GM21825 (cell line): ENCODE measurements at regions not wholly inside any gene's neighbourhood (a gene's known extent, or its start where the extent isn't known, plus 50 kb on each side); places are given as distances from the start of the nearest gene placed in this dataset.

Experiments used
- ATAC-seq: cut with Tn5 transposase; IDR thresholded peaks from one replicate; pipeline ENCODE4 v1.9.1; 2021; ENCODE audit warnings: mild to moderate bottlenecking, moderate library complexity; ENCODE audit not compliant: unreplicated experiment

- no peak for ATAC-seq
Observed at GRCh38 chr2:133666621-133667020, 98.4 kb upstream of the NCKAP5 start.

- no peak for ATAC-seq
Observed at GRCh38 chr2:133667085-133667484, 98.8 kb upstream of the NCKAP5 start.

GRCh38 chr2:133667968-133668367 lies 99.7 kb upstream of the NCKAP5 start:
- ATAC-seq: no peak

GRCh38 chr2:133668547-133668946 lies 100.3 kb upstream of the NCKAP5 start:
- ATAC-seq: no peak

- no peak for ATAC-seq
Observed at GRCh38 chr2:133673305-133673905, 105.1 kb upstream of the NCKAP5 start.

GRCh38 chr2:133674066-133674432 lies 105.8 kb upstream of the NCKAP5 start:
- no peak for ATAC-seq

GRCh38 chr2:133674433-133675331 lies 106.4 kb upstream of the NCKAP5 start:
- ATAC-seq: no peak

- no peak for ATAC-seq
Observed at GRCh38 chr2:133676392-133677130, 108.3 kb upstream of the NCKAP5 start.

- ATAC-seq: no peak
Observed at GRCh38 chr2:133680343-133681049, 112.2 kb upstream of the NCKAP5 start.

GRCh38 chr2:133682347-133682746 lies 114.1 kb upstream of the NCKAP5 start:
- no peak for ATAC-seq

GRCh38 chr2:133682906-133683305 lies 114.6 kb upstream of the NCKAP5 start:
- ATAC-seq: no peak

GRCh38 chr2:133685636-133686215 lies 117.5 kb upstream of the NCKAP5 start:
- no peak for ATAC-seq

GRCh38 chr2:133690780-133691179 lies 122.5 kb upstream of the NCKAP5 start:
- no peak for ATAC-seq

- no peak for ATAC-seq
Observed at GRCh38 chr2:133691336-133691735, 123.1 kb upstream of the NCKAP5 start.

- ATAC-seq: no peak
Observed at GRCh38 chr2:133705287-133705686, 137.0 kb upstream of the NCKAP5 start.

- no peak for ATAC-seq
Observed at GRCh38 chr2:133710613-133711012, 142.3 kb upstream of the NCKAP5 start.

GRCh38 chr2:133711201-133711600 lies 142.9 kb upstream of the NCKAP5 start:
- no peak for ATAC-seq

- ATAC-seq: no peak
Observed at GRCh38 chr2:133711806-133712205, 143.5 kb upstream of the NCKAP5 start.

GRCh38 chr2:133712369-133712768 lies 144.1 kb upstream of the NCKAP5 start:
- no peak for ATAC-seq

GRCh38 chr2:133713049-133713580 lies 144.9 kb upstream of the NCKAP5 start:
- ATAC-seq: no peak
